SK-N-SH treated with all-trans-retinoic acid at 6 μM for 48 hours (cell line): ENCODE measurements at regions not wholly inside any gene's neighbourhood (a gene's known extent, or its start where the extent isn't known, plus 50 kb on each side); places are given as distances from the start of the nearest gene placed in this dataset.

Source experiments
- ATAC-seq: fragments of 200-7000 bp; cut with Tn5 transposase; 3 replicates; pipeline ENCODE4 v1.9.1; 2020; ENCODE audit warnings: mild to moderate bottlenecking, moderate library complexity
- ARNTL ChIP-seq: fragments of 450-650 bp; formaldehyde crosslinking; IDR thresholded peaks from 2 replicates; pipeline ENCODE4 v1.5.0; 2020; ENCODE audit warnings: low read depth, mild to moderate bottlenecking, moderate library complexity, borderline replicate concordance
- BACH2 ChIP-seq: fragments of 250-450 bp; sonication (Bioruptor Pico); IDR thresholded peaks from 2 replicates; pipeline ENCODE4 v1.9.0; 2021; ENCODE audit warnings: mild to moderate bottlenecking, borderline replicate concordance
- CREB5 ChIP-seq: fragments of 250-450 bp; sonication (Bioruptor Pico); IDR thresholded peaks from 2 replicates; pipeline ENCODE4 v1.5.1; 2020; ENCODE audit warnings: low read depth, mild to moderate bottlenecking, moderate library complexity
- CSDC2 ChIP-seq: fragments of 250-450 bp; sonication (Bioruptor Pico); IDR thresholded peaks from 2 replicates; pipeline ENCODE4 v1.5.0; 2020; ENCODE audit warnings: mild to moderate bottlenecking, moderate library complexity
- CSRNP3 ChIP-seq: fragments of 250-450 bp; sonication (Bioruptor Pico); IDR thresholded peaks from 2 replicates; pipeline ENCODE4 v1.5.1; 2021; ENCODE audit warnings: mild to moderate bottlenecking, moderate library complexity
- ESRRG ChIP-seq: fragments of 250-450 bp; sonication (Bioruptor Pico); IDR thresholded peaks from 2 replicates; pipeline ENCODE4 v1.6.1; 2021; ENCODE audit warnings: mild to moderate bottlenecking
- GLIS3 ChIP-seq: fragments of 250-450 bp; sonication (Bioruptor Pico); IDR thresholded peaks from 2 replicates; pipeline ENCODE4 v1.5.0; 2020; ENCODE audit warnings: mild to moderate bottlenecking, moderate library complexity
- ISL1 ChIP-seq: fragments of 250-450 bp; sonication (Bioruptor Pico); IDR thresholded peaks from 2 replicates; pipeline ENCODE4 v2.1.2; 2022; ENCODE audit warnings: mild to moderate bottlenecking, moderate library complexity
- OSR1 ChIP-seq: fragments of 250-450 bp; sonication (Bioruptor Pico); IDR thresholded peaks from 2 replicates; pipeline ENCODE4 v1.8.0; 2022; ENCODE audit warnings: moderate library complexity, mild to moderate bottlenecking, inconsistent platforms
- PATZ1 ChIP-seq: fragments of 250-450 bp; sonication (Bioruptor Pico); IDR thresholded peaks from 2 replicates; pipeline ENCODE4 v1.8.0; 2020; ENCODE audit warnings: mild to moderate bottlenecking, moderate library complexity, borderline replicate concordance
- POU6F1 ChIP-seq: fragments of 250-450 bp; sonication (Bioruptor Pico); IDR thresholded peaks from 2 replicates; pipeline ENCODE4 v1.8.0; 2021; ENCODE audit warnings: low read depth, mild to moderate bottlenecking, moderate library complexity, borderline replicate concordance
- PPARA ChIP-seq: fragments of 250-450 bp; sonication (Bioruptor Pico); IDR thresholded peaks from 2 replicates; pipeline ENCODE4 v1.5.0; 2020; ENCODE audit warnings: mild to moderate bottlenecking, borderline replicate concordance
- RARB ChIP-seq: fragments of 250-450 bp; sonication (Bioruptor Pico); IDR thresholded peaks from 2 replicates; pipeline ENCODE4 v1.8.0; 2021; ENCODE audit warnings: mild to moderate bottlenecking, moderate library complexity
- SNAI2 ChIP-seq: fragments of 250-450 bp; sonication (Bioruptor Pico); IDR thresholded peaks from 2 replicates; pipeline ENCODE4 v1.5.0; 2020; ENCODE audit warnings: mild to moderate bottlenecking, moderate library complexity
- TCF4 ChIP-seq: fragments of 250-450 bp; sonication (Bioruptor Pico); IDR thresholded peaks from 2 replicates; pipeline ENCODE4 v1.8.0; 2021; ENCODE audit warnings: mild to moderate bottlenecking, moderate library complexity, borderline replicate concordance
- TOX ChIP-seq: fragments of 250-450 bp; sonication (Bioruptor Pico); IDR thresholded peaks from 2 replicates; pipeline ENCODE4 v1.8.0; 2021; ENCODE audit warnings: mild to moderate bottlenecking, moderate library complexity, borderline replicate concordance
- TSHZ2 ChIP-seq: fragments of 250-450 bp; sonication (Bioruptor Pico); IDR thresholded peaks from 2 replicates; pipeline ENCODE4 v1.5.0; 2020; ENCODE audit warnings: mild to moderate bottlenecking, moderate library complexity
- ZFP3 ChIP-seq: fragments of 250-450 bp; sonication (Bioruptor Pico); IDR thresholded peaks from 2 replicates; pipeline ENCODE4 v1.5.0; 2020; ENCODE audit warnings: mild to moderate bottlenecking, moderate library complexity
- ZFP30 ChIP-seq: fragments of 450-650 bp; formaldehyde crosslinking; IDR thresholded peaks from 2 replicates; pipeline ENCODE4 v1.5.0; 2022; ENCODE audit warnings: mild to moderate bottlenecking, moderate library complexity
- ZNF565 ChIP-seq: fragments of 450-650 bp; formaldehyde crosslinking; conservative IDR thresholded peaks from 2 replicates; pipeline ENCODE4 v1.5.0; 2020; ENCODE audit warnings: low read depth, mild to moderate bottlenecking, moderate library complexity
- ZNF70 ChIP-seq: fragments of 450-650 bp; formaldehyde crosslinking; IDR thresholded peaks from 2 replicates; pipeline ENCODE4 v1.5.0; 2020; ENCODE audit warnings: mild to moderate bottlenecking, moderate library complexity
- ZNF8 ChIP-seq: fragments of 450-650 bp; formaldehyde crosslinking; IDR thresholded peaks from 2 replicates; pipeline ENCODE4 v1.5.0; 2020; ENCODE audit warnings: mild to moderate bottlenecking, moderate library complexity

GRCh38 chr3:187871204-187871591 is 125.9 kb upstream of the BCL6 start:
- ATAC-seq = no peak
- no peak for TF ChIP-seq ARNTL (CRISPR knock-in tag)
- TF ChIP-seq TOX = no peak
- no peak for TF ChIP-seq ZNF70 (CRISPR knock-in tag)
- no peak for TF ChIP-seq BACH2
- no peak for TF ChIP-seq ESRRG (CRISPR knock-in tag)
- TF ChIP-seq ZNF8 (CRISPR knock-in tag) = no peak
- TF ChIP-seq TSHZ2 (CRISPR knock-in tag) = no peak
- TF ChIP-seq ZFP3 (CRISPR knock-in tag) = no peak
- no peak for TF ChIP-seq TCF4 (CRISPR knock-in tag)
- no peak for TF ChIP-seq ISL1 (CRISPR knock-in tag)
- no peak for TF ChIP-seq PATZ1 (CRISPR knock-in tag)
- no peak for TF ChIP-seq GLIS3 (CRISPR knock-in tag)
- no peak for TF ChIP-seq SNAI2 (CRISPR knock-in tag)
- no peak for TF ChIP-seq OSR1 (CRISPR knock-in tag)
- TF ChIP-seq ZNF565 (CRISPR knock-in tag) = no peak
- no peak for TF ChIP-seq PPARA (CRISPR knock-in tag)
- TF ChIP-seq ZFP30 = no peak
- TF ChIP-seq CSDC2 (CRISPR knock-in tag) = no peak
- no peak for TF ChIP-seq CSRNP3 (CRISPR knock-in tag)
- no peak for TF ChIP-seq CREB5 (CRISPR knock-in tag)

- TF ChIP-seq ZNF70 (CRISPR knock-in tag) (no peak), ZNF8 (CRISPR knock-in tag) (no peak), ESRRG (CRISPR knock-in tag) (no peak), PATZ1 (CRISPR knock-in tag) (no peak), POU6F1 (no peak), CSRNP3 (CRISPR knock-in tag) (no peak), RARB (CRISPR knock-in tag) (no peak)
- TF ChIP-seq, all 23 proteins: peak for 0
These were observed 126.6 kb upstream of the BCL6 start for GRCh38 chr3:187871848-187872247.

More at GRCh38 chr3:187871848-187872247, 126.6 kb upstream of the BCL6 start:
- no peak for ATAC-seq
